IPS DF 4.7 (cell line): ENCODE measurements at regions not wholly inside any gene's neighbourhood (a gene's known extent, or its start where the extent isn't known, plus 50 kb on each side); places are given as distances from the start of the nearest gene placed in this dataset.
A peak's percentile ranks its signal among the peaks of the same experiment; 100 is the strongest.
"Not testable (repeated sequence)": the region's sequence is repeated elsewhere in the genome, so short reads cannot be mapped to it uniquely, and the experiment has no call there.

Experiments used
- DNase-seq: peaks from one replicate; pipeline ENCODE4 v3.0.0-alpha.2; 2013; ENCODE audit warnings: low spot score; ENCODE audit errors: extremely low read depth

DNA sequence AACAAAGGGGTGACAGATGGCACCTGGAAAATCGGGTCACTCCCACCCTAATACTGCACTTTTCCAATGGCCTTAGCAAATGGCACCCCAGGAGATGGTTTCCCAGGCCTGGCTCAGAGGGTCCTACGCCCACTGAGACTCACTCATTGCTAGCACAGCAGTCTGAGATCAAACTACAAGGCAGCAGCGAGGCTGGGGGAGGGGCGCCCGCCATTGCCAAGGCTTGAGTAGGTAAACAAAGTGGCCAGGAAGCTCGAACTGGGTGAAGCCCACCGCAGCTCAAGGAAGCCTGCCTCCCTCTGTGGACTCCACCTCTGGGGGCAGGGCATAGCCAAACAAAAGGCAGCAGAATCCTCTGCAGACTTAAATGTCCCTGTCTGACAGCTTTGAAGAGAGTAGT is 467.2 kb downstream of the EPHA7 start:
- not testable (repeated sequence) for DNase-seq

DNA sequence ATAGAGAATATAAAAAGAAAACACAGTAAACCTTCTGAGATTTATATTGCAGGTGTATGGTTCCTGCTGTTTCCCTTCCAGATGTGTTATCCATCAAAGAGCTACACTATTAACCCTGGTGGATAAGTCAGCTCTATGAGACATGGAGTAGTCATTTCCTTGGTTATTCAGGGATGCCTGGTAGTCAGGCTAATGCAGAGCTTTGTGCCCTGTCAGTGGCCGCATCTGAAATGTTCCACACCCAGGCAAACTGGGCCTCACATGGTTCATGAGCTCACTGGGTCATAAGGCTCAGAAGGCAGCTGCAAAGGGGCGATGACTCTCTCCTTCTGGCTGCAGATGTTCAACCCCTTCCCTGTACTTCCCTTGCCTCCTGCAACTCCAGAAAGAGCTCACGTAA is 473.6 kb downstream of the EPHA7 start:
- DNase-seq = no peak

DNA sequence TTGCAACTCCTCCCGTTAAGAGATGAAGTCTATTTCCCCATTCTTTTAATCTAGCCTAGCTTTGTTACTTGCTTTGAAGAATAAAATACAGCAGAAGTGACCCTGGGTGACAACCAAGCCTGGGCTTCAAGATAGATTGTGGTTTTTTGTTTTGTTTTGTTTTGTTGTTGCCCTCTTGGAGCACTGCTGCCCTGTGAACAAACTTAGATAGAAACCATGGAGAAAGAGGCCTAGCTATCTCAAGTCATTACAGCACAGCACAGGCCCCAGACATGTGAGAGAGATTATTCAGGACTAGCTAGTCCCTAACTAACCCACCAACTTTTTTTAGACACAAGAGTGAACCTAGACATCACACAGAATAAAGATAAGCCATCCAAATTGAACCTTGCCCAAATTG is 475.2 kb downstream of the EPHA7 start:
- no peak for DNase-seq

DNA sequence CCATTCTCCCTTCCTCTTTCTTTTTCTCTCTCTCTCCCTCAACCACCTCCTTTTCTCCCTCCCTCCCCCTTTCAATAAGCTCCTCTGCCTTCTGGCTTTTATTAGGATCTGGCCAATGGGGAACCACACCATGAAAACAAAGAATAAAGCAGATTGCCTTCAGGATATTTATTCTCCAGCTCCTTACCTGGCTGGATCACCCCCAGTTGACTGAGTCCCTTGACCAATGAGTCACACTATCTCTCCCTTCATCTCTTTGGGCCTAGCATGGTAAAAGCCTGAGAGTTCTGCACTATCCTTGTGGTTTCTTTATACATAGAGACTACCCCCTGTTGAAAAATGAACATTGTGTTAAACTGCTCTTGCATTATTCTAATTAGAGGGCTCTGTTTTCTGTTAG is 476.8 kb downstream of the EPHA7 start:
- DNase-seq = no peak

DNA sequence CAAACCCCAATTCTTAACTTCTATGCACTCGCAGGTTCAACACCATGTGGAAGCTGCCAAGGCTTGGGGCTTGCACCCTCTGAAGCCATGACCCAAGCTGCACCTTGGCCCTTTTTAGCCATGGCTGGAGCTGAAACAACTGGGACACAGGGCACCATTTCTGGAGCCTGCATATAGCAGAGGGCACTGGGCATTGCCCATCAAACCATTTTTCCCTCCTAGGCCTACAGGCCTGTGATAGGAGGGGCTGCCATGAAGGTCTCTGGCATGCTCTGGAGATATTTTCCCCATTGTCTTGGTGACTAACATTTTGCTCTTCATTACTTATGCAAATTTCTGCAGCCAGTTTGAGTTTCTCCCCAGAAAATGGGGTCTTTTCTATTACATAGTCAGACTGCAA is 484.7 kb downstream of the EPHA7 start:
- DNase-seq = no peak

DNA sequence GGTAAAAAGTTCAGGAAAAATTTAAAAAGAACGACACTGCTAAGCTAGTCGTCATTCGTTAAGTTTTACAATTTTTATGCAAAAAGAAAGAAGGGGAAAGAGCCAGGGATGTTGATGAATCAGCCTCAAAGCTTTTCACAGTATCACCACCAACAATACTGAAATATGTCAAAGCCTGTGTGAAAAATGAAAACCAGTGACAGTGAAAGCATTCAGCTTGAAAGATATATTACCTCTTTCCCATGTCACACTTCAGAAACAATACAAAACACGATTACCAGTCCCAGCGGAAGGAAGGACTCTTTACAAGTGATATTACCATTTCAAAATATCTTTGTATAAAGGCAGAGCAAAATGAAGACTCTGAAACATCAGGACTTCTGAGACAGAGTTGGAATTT is 489.2 kb downstream of the EPHA7 start:
- DNase-seq = no peak

DNA sequence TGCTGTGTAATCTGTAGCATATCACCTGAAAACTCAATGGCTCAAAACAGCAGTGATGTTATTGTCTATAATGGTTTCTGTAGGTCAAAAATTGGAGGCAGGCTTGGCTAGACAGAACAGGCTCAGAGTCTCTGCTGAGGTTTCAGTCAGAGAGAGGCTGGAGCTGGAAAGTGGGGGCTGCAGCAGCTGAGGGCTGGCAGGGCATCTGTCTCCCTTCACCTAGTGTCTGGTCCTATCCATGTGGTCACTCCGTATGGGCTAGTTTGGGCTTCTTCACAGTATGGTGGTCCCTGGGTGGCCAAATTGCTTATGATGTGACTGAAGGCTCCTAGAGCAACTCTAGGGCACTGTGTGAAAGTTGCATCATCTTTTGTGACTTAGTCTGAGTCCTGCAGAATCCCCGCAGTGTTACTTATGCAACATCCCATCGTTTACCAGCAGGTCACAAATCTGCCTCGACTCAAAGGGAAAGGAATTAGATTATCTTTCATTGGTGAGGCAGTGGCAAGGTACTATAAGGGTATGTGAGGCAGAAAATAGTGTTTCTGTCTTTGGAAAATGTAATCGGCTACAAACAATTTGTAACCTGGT is 497.0 kb downstream of the EPHA7 start:
- DNase-seq = no peak

DNA sequence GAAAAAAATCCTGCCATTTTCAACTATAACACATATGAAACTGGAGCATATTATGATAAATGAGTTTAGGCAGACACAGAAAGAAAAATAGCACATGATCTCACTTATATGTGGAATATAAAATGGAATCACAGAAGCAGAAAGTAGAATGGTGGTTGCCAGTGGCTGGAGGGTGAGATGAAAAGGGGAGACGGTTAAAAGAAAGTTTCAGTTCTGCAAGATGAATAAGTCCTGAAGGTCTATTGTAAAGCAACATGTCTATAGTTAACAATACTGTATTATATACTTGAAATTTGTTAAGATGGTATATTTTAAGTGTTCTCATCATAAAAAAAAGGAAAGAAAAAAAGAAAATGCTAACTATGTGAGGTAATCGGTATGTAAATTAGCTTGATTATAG is 503.9 kb downstream of the EPHA7 start:
- no peak for DNase-seq

DNA sequence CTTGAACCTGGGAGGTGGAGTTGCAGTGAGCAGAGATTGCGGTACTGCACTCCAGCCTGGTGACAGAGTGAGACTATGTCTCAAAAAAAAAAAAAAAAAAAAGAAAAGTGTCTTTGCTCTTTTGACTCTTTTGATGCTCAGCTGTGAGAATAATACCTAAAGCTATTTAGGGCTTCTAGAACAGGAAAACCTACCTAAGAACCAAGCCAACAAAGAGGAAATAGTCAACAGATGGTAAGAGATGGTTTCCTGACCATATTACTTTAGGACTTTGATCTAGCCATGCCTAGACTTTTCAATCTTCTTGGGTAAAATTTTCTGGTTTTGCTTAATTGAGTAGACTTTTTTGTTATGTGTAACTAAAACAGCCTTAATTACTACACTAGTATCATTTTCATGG is 508.1 kb downstream of the EPHA7 start:
- DNase-seq = no peak

DNA sequence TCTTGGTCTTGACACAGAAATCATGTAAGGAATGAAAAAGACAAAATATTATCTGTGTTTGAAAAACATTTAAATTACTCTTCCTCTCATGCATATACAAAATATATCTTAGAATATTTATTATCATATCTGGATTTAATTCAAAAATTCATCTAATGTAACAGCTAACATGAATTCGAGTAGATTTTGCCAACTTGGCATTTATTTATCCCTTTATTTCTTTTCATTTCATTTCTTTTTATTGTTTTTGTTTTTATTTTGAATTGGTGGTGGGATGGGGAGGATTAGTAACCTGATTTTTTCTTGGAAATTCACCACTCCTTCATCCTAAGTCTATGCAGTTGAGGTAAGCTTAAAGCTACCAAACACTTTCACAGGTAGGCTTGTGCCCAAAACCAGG is 508.7 kb downstream of the EPHA7 start:
- DNase-seq = no peak

DNA sequence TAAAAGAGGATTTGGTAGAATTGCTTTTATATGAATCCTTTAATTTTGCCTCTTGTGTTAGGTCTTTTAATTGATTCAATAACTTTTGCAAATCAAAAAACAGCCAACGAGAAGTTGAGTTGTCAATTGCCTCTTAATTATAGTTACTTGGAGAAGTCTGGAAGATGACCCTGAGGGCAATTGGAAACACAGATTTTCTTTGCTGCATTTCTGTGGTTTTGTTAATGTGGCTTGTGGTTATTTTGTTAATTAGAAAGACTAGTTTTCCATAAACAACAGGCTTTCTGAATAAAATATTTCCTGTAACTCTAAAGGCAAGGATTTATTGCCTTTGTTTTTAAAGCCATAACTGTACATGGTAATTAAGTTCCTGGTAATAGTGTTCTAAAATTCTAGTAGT is 513.0 kb downstream of the EPHA7 start:
- no peak for DNase-seq

DNA sequence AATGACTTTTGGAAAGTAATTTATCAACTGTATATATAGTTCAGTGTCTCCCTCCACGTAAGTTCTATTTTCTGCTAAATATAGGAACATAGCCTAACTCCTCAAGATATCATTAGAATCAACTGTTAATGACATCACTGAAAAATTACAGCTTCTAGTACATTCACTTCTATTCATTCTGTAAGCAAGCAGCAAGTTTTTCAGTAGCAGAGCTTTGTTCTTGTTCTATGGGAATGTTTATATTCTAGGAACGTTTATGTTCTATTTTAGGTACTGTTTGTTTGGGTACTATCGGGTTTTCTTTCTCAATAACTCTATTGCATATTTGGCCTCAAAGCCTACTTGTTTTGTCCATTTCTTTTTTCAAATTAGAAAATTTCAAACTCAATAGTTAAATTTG is 525.6 kb downstream of the EPHA7 start:
- no peak for DNase-seq

DNA sequence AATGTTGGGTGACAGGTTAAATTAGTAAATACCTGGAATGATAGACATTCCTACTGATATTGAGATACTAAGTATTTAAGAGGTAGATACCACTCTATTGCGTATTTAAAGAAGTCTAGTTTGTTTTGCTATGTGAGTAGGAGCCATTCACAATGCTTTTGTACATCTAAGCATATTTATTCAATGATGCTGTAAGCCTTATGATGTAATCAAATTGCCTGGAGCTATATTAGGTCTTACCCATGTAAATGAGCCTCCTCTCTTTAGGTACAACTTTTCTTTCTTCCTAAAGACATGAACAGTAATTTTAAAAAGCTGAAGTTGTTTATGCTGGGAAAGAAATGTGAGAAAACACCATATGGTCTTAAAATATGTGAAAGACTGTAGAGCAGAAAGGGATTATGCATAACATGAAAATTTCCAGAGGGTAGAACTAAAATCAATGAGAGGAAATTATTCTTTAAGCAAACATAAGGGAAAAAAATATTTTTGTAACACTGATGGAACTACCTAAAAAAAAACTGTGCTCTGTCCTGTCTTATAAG is 526.7 kb downstream of the EPHA7 start:
- no peak for DNase-seq

DNA sequence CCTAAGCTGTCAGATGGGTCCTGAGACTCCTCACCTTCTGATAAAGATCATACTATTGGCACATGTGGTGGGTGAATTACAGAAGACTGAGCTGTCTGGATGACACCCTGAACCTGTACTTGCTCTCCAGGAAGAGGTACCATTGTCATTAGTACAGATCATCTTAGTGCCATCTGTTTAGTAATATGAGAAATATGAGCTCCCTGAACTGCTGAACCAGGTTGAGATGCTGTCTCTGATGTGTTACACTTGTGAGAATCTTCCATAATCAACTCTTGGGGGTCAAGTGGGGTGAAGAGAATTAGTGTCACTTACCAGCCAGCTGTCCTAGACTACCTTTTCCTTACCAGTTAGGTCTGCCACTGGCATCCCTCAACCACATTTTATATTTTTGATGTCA is 531.0 kb downstream of the EPHA7 start:
- no peak for DNase-seq

DNA sequence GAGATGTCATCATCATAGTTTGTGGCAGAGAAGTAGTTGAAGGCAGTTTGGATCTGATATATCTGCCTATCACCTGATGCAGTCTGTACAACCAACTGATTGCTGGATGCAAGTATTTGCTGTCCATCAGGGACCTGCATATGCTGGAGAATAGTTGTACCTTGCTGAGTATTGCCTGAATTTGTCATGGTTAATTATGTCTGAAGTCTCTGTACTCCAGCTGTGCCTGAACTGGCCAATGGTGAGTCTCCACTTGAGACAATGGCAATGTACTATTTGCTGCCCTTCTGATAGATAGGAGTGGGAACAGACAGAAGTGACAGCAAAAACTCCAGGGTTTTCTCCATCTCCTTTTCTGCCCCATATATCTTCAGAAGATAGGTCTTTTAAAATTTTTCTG is 531.5 kb downstream of the EPHA7 start:
- no peak for DNase-seq

DNA sequence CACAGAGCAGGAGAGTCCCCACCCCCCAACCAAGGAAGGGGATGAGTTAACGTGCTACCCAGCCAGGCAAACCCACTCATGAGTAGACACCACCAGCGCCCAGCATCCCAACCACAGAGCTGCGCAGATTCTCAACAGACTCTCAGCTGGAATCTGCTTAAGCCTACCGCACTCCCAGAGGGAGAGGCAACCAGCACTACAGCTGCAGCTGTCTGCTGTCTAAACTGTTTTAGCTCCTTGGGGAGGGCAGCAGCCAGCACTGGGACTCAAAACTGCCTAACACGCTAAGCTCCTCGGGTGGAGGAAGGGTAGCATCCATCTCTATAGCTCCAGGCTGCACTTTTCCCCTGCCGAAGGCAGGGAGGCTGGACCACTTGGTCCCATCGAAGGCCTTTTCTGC is 539.8 kb downstream of the EPHA7 start:
- DNase-seq = no peak

DNA sequence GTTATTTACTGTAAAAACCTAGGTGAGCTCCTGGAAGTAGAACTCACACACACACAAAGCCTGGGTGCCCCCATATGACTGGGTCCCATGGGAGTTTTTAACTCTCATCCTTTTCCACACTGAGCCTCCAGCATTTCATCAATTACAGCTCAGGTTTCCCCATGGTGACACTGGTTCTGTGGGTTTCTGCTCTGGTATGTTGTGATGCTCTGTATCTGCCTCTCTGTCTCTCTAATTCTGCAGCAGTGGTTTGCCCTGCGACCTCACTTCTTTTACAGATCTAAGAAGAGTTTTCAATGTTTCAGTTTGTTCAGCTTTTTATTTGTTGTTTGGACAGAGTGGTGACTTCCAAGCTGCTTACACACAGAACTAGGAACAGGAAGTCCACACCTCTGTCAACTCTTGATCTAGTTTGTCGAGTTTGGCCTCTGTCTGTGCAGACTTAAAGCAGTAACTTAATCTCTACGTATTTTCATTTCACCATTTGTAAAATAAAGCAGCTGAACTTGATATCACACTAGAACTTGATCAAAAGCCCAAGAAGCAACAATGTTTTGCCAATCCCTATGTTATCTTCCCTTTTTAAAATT is 554.3 kb downstream of the EPHA7 start:
- no peak for DNase-seq

DNA sequence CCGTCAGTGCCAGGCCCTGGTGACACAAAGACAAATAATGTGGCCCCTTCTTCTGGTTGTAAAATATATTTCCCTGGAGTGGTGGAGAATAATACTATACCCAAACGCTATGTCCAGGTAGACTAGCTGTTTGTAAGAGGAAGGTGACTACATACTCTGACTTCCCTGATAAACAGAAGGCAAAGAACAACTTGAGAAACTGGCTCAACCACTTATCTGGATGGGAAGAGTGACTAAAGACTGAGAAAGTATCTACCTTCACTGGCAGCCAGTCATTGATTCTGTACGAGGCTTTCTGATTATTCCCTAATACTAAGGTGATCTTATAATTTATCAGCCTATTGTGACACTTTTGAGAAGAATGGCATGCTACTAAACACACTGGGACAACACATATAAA is 569.7 kb downstream of the EPHA7 start:
- DNase-seq = no peak

DNA sequence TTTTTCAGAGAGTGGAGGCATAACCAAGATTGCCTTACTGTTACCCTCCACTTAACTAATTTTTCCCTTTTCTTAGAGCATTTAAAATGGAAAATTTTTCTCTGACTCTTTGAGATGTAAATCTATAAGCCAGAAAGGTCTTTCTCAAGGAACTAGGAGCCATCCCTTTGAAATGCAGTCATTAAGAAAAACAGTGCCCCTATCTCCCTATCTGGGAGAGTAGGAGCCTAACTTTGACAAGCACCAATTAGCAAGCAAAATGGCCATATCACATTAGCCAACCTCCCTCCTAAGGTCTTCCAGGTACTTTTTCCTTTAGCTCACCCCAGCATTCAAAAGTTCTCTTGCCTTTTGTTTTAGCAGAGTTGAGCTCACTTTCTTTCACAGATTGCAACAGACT is 570.5 kb downstream of the EPHA7 start:
- no peak for DNase-seq

DNA sequence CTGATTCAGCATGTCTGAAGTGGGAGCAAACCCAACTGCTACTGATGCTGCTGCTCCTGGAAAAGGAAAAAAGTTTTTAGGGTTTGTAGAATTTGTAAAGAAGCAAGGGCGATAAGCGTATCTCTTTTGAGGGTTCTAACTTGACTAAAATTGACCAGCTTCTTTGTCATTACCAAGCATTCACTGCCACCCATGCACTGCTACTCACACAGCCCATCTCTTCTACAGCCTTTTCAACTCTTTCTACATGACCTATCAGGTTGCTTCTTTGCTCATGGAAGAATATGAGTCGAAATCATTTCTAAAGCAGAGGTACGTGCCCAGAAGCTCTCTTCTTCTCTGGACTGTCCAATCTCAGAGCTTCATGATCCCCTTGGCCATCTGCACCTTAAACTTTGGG is 570.9 kb downstream of the EPHA7 start:
- no peak for DNase-seq

DNA sequence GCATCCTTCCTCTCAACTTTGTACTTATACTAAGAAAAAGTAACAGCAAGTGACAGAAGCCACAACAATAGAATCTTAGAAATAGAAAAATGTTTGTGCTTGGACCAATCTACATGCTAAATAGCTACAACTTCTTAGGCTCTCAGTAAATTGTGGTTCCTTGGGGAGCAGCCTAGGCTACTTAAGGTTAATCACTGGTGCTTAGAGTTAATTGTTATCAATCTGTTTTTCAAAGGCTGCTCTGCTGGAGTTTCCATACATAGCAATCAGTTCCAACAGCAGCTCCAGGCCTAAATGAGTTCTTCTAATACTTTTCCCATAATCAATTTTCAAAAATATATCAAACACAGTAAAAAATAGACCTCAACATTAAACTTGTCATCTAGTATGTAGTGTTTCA is 571.4 kb downstream of the EPHA7 start:
- DNase-seq = peak; percentile 58

DNA sequence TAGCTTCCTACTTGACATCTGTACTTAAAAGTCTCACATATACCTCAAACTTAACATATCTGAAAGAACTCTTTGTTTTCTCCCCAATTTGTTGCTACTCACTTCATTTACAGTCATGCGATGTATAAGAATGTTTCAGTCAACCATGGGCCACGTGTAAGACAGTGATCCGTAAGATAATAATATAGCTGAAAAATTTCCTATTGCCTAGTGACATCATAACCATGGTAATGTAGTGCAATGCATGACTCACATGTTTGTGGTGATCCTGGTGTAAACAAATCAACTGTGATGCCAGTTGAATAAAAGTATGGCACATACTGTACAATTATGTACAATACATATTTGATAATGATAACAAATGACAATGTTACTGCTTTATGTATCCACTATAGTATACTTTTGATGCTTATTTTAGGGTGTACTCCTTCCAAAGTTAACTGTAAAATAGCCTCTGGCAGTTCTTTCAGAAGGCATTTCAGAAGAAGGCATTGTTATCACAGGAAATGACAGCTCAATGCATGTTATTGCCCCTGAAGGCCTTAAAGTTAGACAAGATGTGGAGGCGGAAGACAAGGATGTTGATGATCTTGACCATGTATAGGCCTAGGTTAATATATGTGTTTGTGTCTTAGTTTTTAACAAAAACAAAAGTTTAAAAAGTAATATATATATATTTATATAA is 579.0 kb downstream of the EPHA7 start:
- DNase-seq = no peak

DNA sequence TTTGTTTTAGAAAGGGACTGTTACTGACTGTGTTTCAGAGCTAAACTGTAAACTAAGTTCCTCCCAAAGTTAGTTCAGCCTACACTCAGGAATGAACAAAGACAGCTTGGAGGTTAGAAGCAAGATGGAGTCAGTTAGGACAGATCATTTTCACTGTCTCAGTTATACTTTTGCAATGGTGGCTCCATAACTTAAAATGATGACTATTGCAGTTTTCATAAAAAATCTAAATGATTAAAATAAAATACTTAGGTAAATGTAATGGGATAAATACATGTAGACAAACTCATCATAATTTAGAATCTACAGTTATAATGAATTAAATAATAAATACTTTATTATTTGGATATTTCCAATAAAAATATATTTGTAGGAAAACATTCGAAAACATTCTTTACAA is 590.6 kb downstream of the EPHA7 start:
- DNase-seq = no peak
